Fibroblast of lung (primary cell): ENCODE measurements at regions not wholly inside any gene's neighbourhood (a gene's known extent, or its start where the extent isn't known, plus 50 kb on each side); places are given as distances from the start of the nearest gene placed in this dataset.

Source experiments
- DNase-seq, 2 donors: peaks; one replicate each; pipeline versions ENCODE4 v3.0.0 to v3.0.0-alpha.2; 2010; ENCODE audit warnings: low read depth in 2 of 2
- H2AFZ ChIP-seq: 2 replicates; pipeline ENCODE4 v1.5.1; 2012; ENCODE audit warnings: low read length, control low read depth, inconsistent platforms
- H3K27ac ChIP-seq: 2 replicates; pipeline ENCODE4 v1.5.1; 2011; ENCODE audit warnings: low read length, control low read depth; ENCODE audit not compliant: insufficient read depth
- H3K27me3 ChIP-seq: 2 replicates; pipeline ENCODE4 v1.5.1; 2011; ENCODE audit warnings: mild to moderate bottlenecking, low read length; ENCODE audit not compliant: control insufficient read depth, insufficient read depth
- H3K36me3 ChIP-seq: 2 replicates; pipeline ENCODE4 v1.5.1; 2011; ENCODE audit warnings: low read length; ENCODE audit not compliant: control insufficient read depth, insufficient read depth
- H3K4me1 ChIP-seq: 2 replicates; pipeline ENCODE4 v1.5.1; 2011; ENCODE audit warnings: low read length; ENCODE audit not compliant: control insufficient read depth, insufficient read depth; ENCODE audit errors: extremely low read depth
- H3K4me2 ChIP-seq: 2 replicates; pipeline ENCODE4 v1.5.1; 2011; ENCODE audit warnings: low read length, control low read depth; ENCODE audit not compliant: insufficient read depth; ENCODE audit errors: extremely low read depth
- H3K4me3 ChIP-seq, 4 experiments: fragments of 200-600 bp in 1 of 4; sonication (generic) in 1 of 4; replicated peaks in 1 of 4; 2 replicates each; pipeline ENCODE4 v1.5.1; 2011 to 2016; ENCODE audit warnings: low read length in 4 of 4, low read depth in 3 of 4, mild to moderate bottlenecking in 3 of 4, control low read depth in 2 of 4, inconsistent platforms in 1 of 4, mixed read lengths in 1 of 4; ENCODE audit not compliant: insufficient read depth in 1 of 4; ENCODE audit errors: control extremely low read depth in 1 of 4
- H3K79me2 ChIP-seq: 2 replicates; pipeline ENCODE4 v1.5.1; 2012; ENCODE audit warnings: mild to moderate bottlenecking, low read length, inconsistent platforms; ENCODE audit not compliant: control insufficient read depth, insufficient read depth
- H3K9ac ChIP-seq: 2 replicates; pipeline ENCODE4 v1.5.1; 2011; ENCODE audit warnings: mild to moderate bottlenecking, low read length, control low read depth; ENCODE audit not compliant: insufficient read depth
- H3K9me3 ChIP-seq: 2 replicates; pipeline ENCODE4 v1.5.1; 2012; ENCODE audit warnings: low read depth, low read length; ENCODE audit not compliant: control insufficient read depth, insufficient read depth
- H4K20me1 ChIP-seq: 2 replicates; pipeline ENCODE4 v1.5.1; 2011; ENCODE audit warnings: low read length; ENCODE audit not compliant: control insufficient read depth, insufficient read depth; ENCODE audit errors: extremely low read depth
- CTCF ChIP-seq, 2 donors: IDR thresholded peaks in 1 of 2; conservative IDR thresholded peaks in 1 of 2; 1 replicate in 1 of 2; 2 replicates in 1 of 2; pipeline ENCODE4 v1.5.1; 2011 to 2012; ENCODE audit warnings: low read length in 2 of 2, control low read depth in 1 of 2, inconsistent platforms in 1 of 2, low read depth in 1 of 2, mild to moderate bottlenecking in 1 of 2
- EZH2 ChIP-seq: IDR thresholded peaks from 2 replicates; pipeline ENCODE4 v1.5.1; 2012; ENCODE audit warnings: low read length, control low read depth, mild to moderate bottlenecking; ENCODE audit errors: missing control alignments

GRCh38 chr7:51797371-51797770 lies 480.8 kb upstream of the COBL start:
- Histone ChIP-seq H4K20me1 (no peaks in the 10 kb centered on the region), H3K9me3 (no peaks in the 10 kb centered on the region), H3K4me1 (no peaks in the 10 kb centered on the region), H2AFZ (no peak overlapping the region), H3K4me2 (no peak overlapping the region), H3K9ac (no peak overlapping the region), H3K36me3 (no peaks in the 10 kb centered on the region), H3K79me2 (no peaks in the 10 kb centered on the region), H3K4me3 (no peak overlapping the region), H3K27me3 (no peaks in the 10 kb centered on the region), H3K27ac (no peak overlapping the region)
- TF ChIP-seq CTCF (conservative IDR thresholded peaks at IDR 0.05 in 1 of 2, IDR thresholded peaks at IDR 0.05 in 1 of 2; ENCODE audit: low read depth in 1 of 2, low read length in 2 of 2) (no peak), EZH2 (no peak)
- no peak for DNase-seq

- Histone ChIP-seq H3K9me3 (no peaks in the 10 kb centered on the region), H3K4me1 (no peaks in the 10 kb centered on the region), H2AFZ (no peak overlapping the region), H3K27me3 (no peaks in the 10 kb centered on the region), H3K9ac (no peak overlapping the region), H3K79me2 (no peaks in the 10 kb centered on the region), H4K20me1 (no peaks in the 10 kb centered on the region), H3K4me2 (no peak overlapping the region), H3K36me3 (no peaks in the 10 kb centered on the region), H3K27ac (no peak overlapping the region), H3K4me3 (no peak overlapping the region)
- TF ChIP-seq CTCF (conservative IDR thresholded peaks at IDR 0.05 in 1 of 2, IDR thresholded peaks at IDR 0.05 in 1 of 2; ENCODE audit: low read depth in 1 of 2, low read length in 2 of 2) = no peak
- TF ChIP-seq EZH2 = no peak
- DNase-seq = no peak
Observed at GRCh38 chr7:51792796-51793195, 476.2 kb upstream of the COBL start.

- no peak overlapping the region for H3K4me2 ChIP-seq
- no peak overlapping the region for H3K9ac ChIP-seq
- no peak overlapping the region for H2AFZ ChIP-seq
- H3K4me3 ChIP-seq = no peak overlapping the region
- DNase-seq = no peak
- H4K20me1 ChIP-seq = no peaks in the 10 kb centered on the region
- no peaks in the 10 kb centered on the region for H3K4me1 ChIP-seq
- no peaks in the 10 kb centered on the region for H3K27me3 ChIP-seq
- no peak overlapping the region for H3K27ac ChIP-seq
- TF ChIP-seq CTCF (conservative IDR thresholded peaks at IDR 0.05 in 1 of 2, IDR thresholded peaks at IDR 0.05 in 1 of 2; ENCODE audit: low read depth in 1 of 2, low read length in 2 of 2) = no peak
- TF ChIP-seq EZH2 = no peak
- no peaks in the 10 kb centered on the region for H3K9me3 ChIP-seq
- no peaks in the 10 kb centered on the region for H3K36me3 ChIP-seq
- H3K79me2 ChIP-seq = no peaks in the 10 kb centered on the region
Observed at GRCh38 chr7:51789489-51789888, 472.9 kb upstream of the COBL start.
